Neural cell (in vitro differentiated cells): ENCODE measurements at regions not wholly inside any gene's neighbourhood (a gene's known extent, or its start where the extent isn't known, plus 50 kb on each side); places are given as distances from the start of the nearest gene placed in this dataset.

Experiments
- H2AFZ ChIP-seq: fragments of 200-600, 300-800 bp; sonication (generic), shearing (Covaris generic); 2 replicates; pipeline ENCODE4 v1.6.0; 2014; ENCODE audit warnings: low read depth, mild to moderate bottlenecking, antibody characterized with exemption, low read length, moderate library complexity
- H3F3A ChIP-seq: fragments of 200-600 bp; shearing (Covaris generic); 2 replicates; pipeline ENCODE4 v1.6.1; 2016; ENCODE audit warnings: mild to moderate bottlenecking, moderate library complexity, mixed read lengths, antibody characterized with exemption, low read length; ENCODE audit not compliant: insufficient read depth, poor library complexity, severe bottlenecking
- H3K27ac ChIP-seq: fragments of 200-600, 300-800 bp; sonication (generic), shearing (Covaris generic); 2 replicates; pipeline ENCODE4 v1.5.1; 2014; ENCODE audit warnings: mild to moderate bottlenecking, low read length, moderate library complexity
- H3K27me3 ChIP-seq: fragments of 300-800, 200-600 bp; sonication (generic), shearing (Covaris generic); 2 replicates; pipeline ENCODE4 v1.6.0; 2014; ENCODE audit warnings: mild to moderate bottlenecking, low read depth, low read length, moderate library complexity; ENCODE audit not compliant: insufficient read depth
- H3K36me3 ChIP-seq: fragments of 300-800, 200-600 bp; sonication (generic), shearing (Covaris generic); 2 replicates; pipeline ENCODE4 v1.5.1; 2014; ENCODE audit warnings: mild to moderate bottlenecking, antibody characterized with exemption, low read length, moderate library complexity; ENCODE audit not compliant: insufficient read depth
- H3K4me2 ChIP-seq: fragments of 300-800, 200-600 bp; sonication (generic), shearing (Covaris generic); 2 replicates; pipeline ENCODE4 v1.6.0; 2014; ENCODE audit warnings: mild to moderate bottlenecking, low read length
- H3K4me3 ChIP-seq: fragments of 300-800, 200-600 bp; sonication (generic), shearing (Covaris generic); 2 replicates; pipeline ENCODE4 v1.5.1; 2014; ENCODE audit warnings: mild to moderate bottlenecking, low read length, moderate library complexity
- H3K79me2 ChIP-seq: fragments of 200-600 bp; shearing (Covaris generic); replicated peaks from 2 replicates; pipeline ENCODE4 v1.6.0; 2014; ENCODE audit warnings: mild to moderate bottlenecking, low read length, moderate library complexity; ENCODE audit not compliant: insufficient read depth
- H3K9ac ChIP-seq: fragments of 300-800, 200-600 bp; sonication (generic), shearing (Covaris generic); 2 replicates; pipeline ENCODE4 v1.6.1; 2016; ENCODE audit warnings: mild to moderate bottlenecking, low read length, mixed read lengths
- H3K9me2 ChIP-seq: fragments of 200-600 bp; shearing (Covaris generic); 2 replicates; pipeline ENCODE4 v1.6.1; 2016; ENCODE audit warnings: mild to moderate bottlenecking, low read length, mixed read lengths; ENCODE audit not compliant: insufficient read depth
- H3K9me3 ChIP-seq: fragments of 200-600, 300-800 bp; sonication (generic), shearing (Covaris generic); 2 replicates; pipeline ENCODE4 v1.6.1; 2016; ENCODE audit warnings: mild to moderate bottlenecking, mixed run types, low read length, moderate library complexity, mixed read lengths
- H4K20me1 ChIP-seq: fragments of 200-600 bp; shearing (Covaris generic); 2 replicates; pipeline ENCODE4 v1.6.1; 2016; ENCODE audit warnings: mild to moderate bottlenecking, mixed run types; ENCODE audit not compliant: insufficient read depth
- EP300 ChIP-seq: fragments of 450-650 bp; conservative IDR thresholded peaks from 2 replicates; pipeline ENCODE4 v1.6.1; 2014; ENCODE audit warnings: antibody characterized with exemption, mild to moderate bottlenecking, moderate library complexity; ENCODE audit not compliant: poor library complexity, severe bottlenecking
- EZH2 ChIP-seq: fragments of 200-600, 300-800 bp; shearing (Covaris generic), sonication (generic); IDR thresholded peaks from 2 replicates; pipeline ENCODE4 v1.6.1; 2014; ENCODE audit warnings: antibody characterized with exemption, low read length, borderline replicate concordance, mild to moderate bottlenecking; ENCODE audit not compliant: insufficient read depth, poor library complexity, severe bottlenecking
- MXI1 ChIP-seq: fragments of 450-650 bp; conservative IDR thresholded peaks from 2 replicates; pipeline ENCODE4 v1.6.1; 2014; ENCODE audit warnings: antibody characterized with exemption, mild to moderate bottlenecking; ENCODE audit not compliant: poor library complexity, severe bottlenecking
- POLR2AphosphoS5 ChIP-seq: IDR thresholded peaks from 2 replicates; pipeline ENCODE4 v1.6.1; 2012
- RAD21 ChIP-seq: fragments of 450-650 bp; conservative IDR thresholded peaks from 2 replicates; pipeline ENCODE4 v1.6.1; 2014; ENCODE audit warnings: antibody characterized with exemption, mild to moderate bottlenecking, moderate library complexity
- SMC3 ChIP-seq: fragments of 450-650 bp; conservative IDR thresholded peaks from 2 replicates; pipeline ENCODE4 v1.6.1; 2014; ENCODE audit warnings: antibody characterized with exemption, mild to moderate bottlenecking, moderate library complexity; ENCODE audit not compliant: poor library complexity
- TAF1 ChIP-seq: IDR thresholded peaks from 2 replicates; pipeline ENCODE4 v1.6.1; 2012; ENCODE audit warnings: low read depth
- TF ChIP-seq, protein P1 (sequence below): fragments of 450-650 bp; IDR thresholded peaks from 2 replicates; pipeline ENCODE4 v1.5.1; 2014; ENCODE audit warnings: antibody characterized with exemption, mild to moderate bottlenecking, moderate library complexity; ENCODE audit not compliant: poor library complexity, severe bottlenecking
- TF ChIP-seq, protein P2 (sequence below): IDR thresholded peaks from 2 replicates; pipeline ENCODE4 v1.6.1; 2012; ENCODE audit warnings: borderline replicate concordance

DNA sequence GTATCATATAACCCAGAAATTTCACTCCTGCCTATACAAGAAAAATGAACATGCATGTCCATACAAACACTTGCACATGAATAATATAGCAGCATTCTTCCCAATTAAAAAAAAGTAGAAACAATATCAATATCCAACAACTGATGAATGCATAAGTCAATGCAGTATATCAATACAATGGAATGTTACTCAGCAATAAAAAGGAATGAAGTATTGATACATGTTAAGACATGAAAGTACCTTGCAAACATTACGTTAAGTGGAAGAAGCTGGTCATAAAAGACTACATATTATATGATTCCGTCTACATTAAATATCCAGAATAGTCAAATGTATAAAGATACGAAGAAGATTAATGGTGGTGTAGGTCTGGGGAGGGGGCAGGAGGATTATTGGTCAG is 73.9 kb upstream of the DRD2 start:
- no peaks in the 10 kb centered on the region for H3K36me3 ChIP-seq
- no peak for TF ChIP-seq POLR2AphosphoS5
- TF ChIP-seq, protein P1, sequence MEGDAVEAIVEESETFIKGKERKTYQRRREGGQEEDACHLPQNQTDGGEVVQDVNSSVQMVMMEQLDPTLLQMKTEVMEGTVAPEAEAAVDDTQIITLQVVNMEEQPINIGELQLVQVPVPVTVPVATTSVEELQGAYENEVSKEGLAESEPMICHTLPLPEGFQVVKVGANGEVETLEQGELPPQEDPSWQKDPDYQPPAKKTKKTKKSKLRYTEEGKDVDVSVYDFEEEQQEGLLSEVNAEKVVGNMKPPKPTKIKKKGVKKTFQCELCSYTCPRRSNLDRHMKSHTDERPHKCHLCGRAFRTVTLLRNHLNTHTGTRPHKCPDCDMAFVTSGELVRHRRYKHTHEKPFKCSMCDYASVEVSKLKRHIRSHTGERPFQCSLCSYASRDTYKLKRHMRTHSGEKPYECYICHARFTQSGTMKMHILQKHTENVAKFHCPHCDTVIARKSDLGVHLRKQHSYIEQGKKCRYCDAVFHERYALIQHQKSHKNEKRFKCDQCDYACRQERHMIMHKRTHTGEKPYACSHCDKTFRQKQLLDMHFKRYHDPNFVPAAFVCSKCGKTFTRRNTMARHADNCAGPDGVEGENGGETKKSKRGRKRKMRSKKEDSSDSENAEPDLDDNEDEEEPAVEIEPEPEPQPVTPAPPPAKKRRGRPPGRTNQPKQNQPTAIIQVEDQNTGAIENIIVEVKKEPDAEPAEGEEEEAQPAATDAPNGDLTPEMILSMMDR, result no peak
- TF ChIP-seq, protein P2, sequence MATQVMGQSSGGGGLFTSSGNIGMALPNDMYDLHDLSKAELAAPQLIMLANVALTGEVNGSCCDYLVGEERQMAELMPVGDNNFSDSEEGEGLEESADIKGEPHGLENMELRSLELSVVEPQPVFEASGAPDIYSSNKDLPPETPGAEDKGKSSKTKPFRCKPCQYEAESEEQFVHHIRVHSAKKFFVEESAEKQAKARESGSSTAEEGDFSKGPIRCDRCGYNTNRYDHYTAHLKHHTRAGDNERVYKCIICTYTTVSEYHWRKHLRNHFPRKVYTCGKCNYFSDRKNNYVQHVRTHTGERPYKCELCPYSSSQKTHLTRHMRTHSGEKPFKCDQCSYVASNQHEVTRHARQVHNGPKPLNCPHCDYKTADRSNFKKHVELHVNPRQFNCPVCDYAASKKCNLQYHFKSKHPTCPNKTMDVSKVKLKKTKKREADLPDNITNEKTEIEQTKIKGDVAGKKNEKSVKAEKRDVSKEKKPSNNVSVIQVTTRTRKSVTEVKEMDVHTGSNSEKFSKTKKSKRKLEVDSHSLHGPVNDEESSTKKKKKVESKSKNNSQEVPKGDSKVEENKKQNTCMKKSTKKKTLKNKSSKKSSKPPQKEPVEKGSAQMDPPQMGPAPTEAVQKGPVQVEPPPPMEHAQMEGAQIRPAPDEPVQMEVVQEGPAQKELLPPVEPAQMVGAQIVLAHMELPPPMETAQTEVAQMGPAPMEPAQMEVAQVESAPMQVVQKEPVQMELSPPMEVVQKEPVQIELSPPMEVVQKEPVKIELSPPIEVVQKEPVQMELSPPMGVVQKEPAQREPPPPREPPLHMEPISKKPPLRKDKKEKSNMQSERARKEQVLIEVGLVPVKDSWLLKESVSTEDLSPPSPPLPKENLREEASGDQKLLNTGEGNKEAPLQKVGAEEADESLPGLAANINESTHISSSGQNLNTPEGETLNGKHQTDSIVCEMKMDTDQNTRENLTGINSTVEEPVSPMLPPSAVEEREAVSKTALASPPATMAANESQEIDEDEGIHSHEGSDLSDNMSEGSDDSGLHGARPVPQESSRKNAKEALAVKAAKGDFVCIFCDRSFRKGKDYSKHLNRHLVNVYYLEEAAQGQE, result no peak
- no peak for TF ChIP-seq MXI1
- TF ChIP-seq SMC3, result no peak
- no peak for TF ChIP-seq TAF1
- TF ChIP-seq RAD21, result no peak
- no peak for TF ChIP-seq EZH2
- no peak for TF ChIP-seq EP300
- H3F3A ChIP-seq, result no peaks in the 10 kb centered on the region
- H3K27me3 ChIP-seq, result no peaks in the 10 kb centered on the region
- H2AFZ ChIP-seq, result no peak overlapping the region
- H4K20me1 ChIP-seq, result no peaks in the 10 kb centered on the region
- no peaks in the 10 kb centered on the region for H3K9me2 ChIP-seq
- H3K9ac ChIP-seq, result no peak overlapping the region
- no peaks in the 10 kb centered on the region for H3K79me2 ChIP-seq
- H3K9me3 ChIP-seq, result no peaks in the 10 kb centered on the region
- H3K4me2 ChIP-seq, result no peak overlapping the region
- H3K4me3 ChIP-seq, result no peak overlapping the region
- no peak overlapping the region for H3K27ac ChIP-seq

DNA sequence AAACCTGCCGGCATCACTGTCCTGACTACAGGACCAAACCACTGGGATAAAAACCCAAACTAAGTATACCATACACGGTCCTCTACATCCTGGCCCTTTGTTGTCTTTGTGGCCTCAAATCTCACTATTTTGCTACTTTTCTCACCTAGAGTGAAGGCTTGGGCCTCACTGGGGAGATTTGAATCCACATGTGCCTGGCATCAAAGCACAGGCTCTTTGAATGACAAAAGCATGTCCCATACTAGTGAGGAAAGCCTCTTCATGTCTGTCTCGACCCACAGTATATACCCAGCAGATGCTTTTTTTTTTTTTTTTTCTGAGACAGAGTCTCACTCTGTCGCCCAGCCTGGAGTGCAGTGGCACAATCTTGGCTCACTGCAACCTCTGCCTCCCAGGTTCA is 72.5 kb upstream of the DRD2 start:
- H3K9me2 ChIP-seq, result no peaks in the 10 kb centered on the region

More for the DNA sequence above, 72.5 kb upstream of the DRD2 start:
- H3K9me3 ChIP-seq, result no peaks in the 10 kb centered on the region
- no peak overlapping the region for H3K9ac ChIP-seq
- H3K36me3 ChIP-seq, result no peaks in the 10 kb centered on the region
- TF ChIP-seq POLR2AphosphoS5 (no peak), RAD21 (no peak), TAF1 (no peak), EP300 (no peak), MXI1 (no peak), EZH2 (no peak), SMC3 (no peak)
- TF ChIP-seq, protein P1, result no peak
- TF ChIP-seq, protein P2, result no peak
- H4K20me1 ChIP-seq, result no peaks in the 10 kb centered on the region
- H3F3A ChIP-seq, result no peaks in the 10 kb centered on the region
- no peaks in the 10 kb centered on the region for H3K79me2 ChIP-seq
- H3K27ac ChIP-seq, result no peak overlapping the region
- no peaks in the 10 kb centered on the region for H3K27me3 ChIP-seq
- no peak overlapping the region for H2AFZ ChIP-seq
- H3K4me3 ChIP-seq, result no peak overlapping the region
- no peak overlapping the region for H3K4me2 ChIP-seq
